ENCODE measurements at regions not wholly inside any gene's neighbourhood (a gene's known extent, or its start where the extent isn't known, plus 50 kb on each side); places are given as distances from the start of the nearest gene placed in this dataset.

DNA sequence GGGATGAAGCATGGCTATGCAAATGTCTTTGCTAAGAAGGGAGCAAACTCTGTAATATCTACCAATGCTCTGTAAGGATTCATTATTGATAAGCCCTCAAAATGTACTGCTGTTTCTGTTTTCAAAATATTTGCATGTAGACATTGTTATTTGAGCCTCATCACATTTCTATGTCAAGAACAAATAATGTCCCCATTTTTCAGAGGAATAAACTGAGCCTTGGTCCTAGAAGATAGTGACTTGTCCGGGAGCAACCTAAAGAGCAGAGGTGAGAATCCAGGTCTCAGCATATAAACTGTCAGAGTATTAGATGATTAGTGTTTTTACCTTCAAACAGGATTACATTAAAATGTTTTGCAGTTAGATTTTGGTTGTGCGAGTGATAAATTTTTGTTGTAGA lies 125.5 kb upstream of the SRRM4 start:
- TF ChIP-seq, protein P1, sequence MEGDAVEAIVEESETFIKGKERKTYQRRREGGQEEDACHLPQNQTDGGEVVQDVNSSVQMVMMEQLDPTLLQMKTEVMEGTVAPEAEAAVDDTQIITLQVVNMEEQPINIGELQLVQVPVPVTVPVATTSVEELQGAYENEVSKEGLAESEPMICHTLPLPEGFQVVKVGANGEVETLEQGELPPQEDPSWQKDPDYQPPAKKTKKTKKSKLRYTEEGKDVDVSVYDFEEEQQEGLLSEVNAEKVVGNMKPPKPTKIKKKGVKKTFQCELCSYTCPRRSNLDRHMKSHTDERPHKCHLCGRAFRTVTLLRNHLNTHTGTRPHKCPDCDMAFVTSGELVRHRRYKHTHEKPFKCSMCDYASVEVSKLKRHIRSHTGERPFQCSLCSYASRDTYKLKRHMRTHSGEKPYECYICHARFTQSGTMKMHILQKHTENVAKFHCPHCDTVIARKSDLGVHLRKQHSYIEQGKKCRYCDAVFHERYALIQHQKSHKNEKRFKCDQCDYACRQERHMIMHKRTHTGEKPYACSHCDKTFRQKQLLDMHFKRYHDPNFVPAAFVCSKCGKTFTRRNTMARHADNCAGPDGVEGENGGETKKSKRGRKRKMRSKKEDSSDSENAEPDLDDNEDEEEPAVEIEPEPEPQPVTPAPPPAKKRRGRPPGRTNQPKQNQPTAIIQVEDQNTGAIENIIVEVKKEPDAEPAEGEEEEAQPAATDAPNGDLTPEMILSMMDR (IDR thresholded peaks at IDR 0.05), result no peak
- no peak for TF ChIP-seq POLR2A (IDR thresholded peaks at IDR 0.05)

Measured in thyroid gland (tissue), 4 donors.